GM20000 (cell line): ENCODE measurements at regions not wholly inside any gene's neighbourhood (a gene's known extent, or its start where the extent isn't known, plus 50 kb on each side); places are given as distances from the start of the nearest gene placed in this dataset.

Experiments
- DNase-seq: peaks from one replicate; pipeline ENCODE4 v3.0.0; 2012; ENCODE audit warnings: low spot score
- CTCF ChIP-seq: IDR thresholded peaks from 2 replicates; pipeline ENCODE4 v1.5.1; 2012; ENCODE audit warnings: mild to moderate bottlenecking, control low read depth; ENCODE audit errors: extremely low read depth, missing control alignments

GRCh38 chr9:29200650-29201049 lies 1627.4 kb upstream of the C9orf72 start:
- no peak for DNase-seq
- TF ChIP-seq CTCF, result no peak

GRCh38 chr9:29203244-29203930 lies 1630.1 kb upstream of the C9orf72 start:
- no peak for DNase-seq
- no peak for TF ChIP-seq CTCF

GRCh38 chr9:29208670-29209069 lies 1635.4 kb upstream of the C9orf72 start:
- no peak for TF ChIP-seq CTCF
- DNase-seq, result no peak

- no peak for TF ChIP-seq CTCF
- no peak for DNase-seq
These were observed 1636.5 kb upstream of the C9orf72 start for GRCh38 chr9:29209748-29210291.

GRCh38 chr9:29211003-29211579 lies 1637.8 kb upstream of the C9orf72 start:
- no peak for DNase-seq
- no peak for TF ChIP-seq CTCF

- TF ChIP-seq CTCF, result peak; percentile 73
- DNase-seq, result peak; percentile 88
These were observed 1638.5 kb upstream of the C9orf72 start for GRCh38 chr9:29211580-29212396.
